Midbrain (tissue), 1 donor: ENCODE measurements at regions not wholly inside any gene's neighbourhood (a gene's known extent, or its start where the extent isn't known, plus 50 kb on each side); places are given as distances from the start of the nearest gene placed in this dataset.

Experiments used
- DNase-seq: peaks from one replicate; lab custom pipeline; 2025; lab: John Stamatoyannopoulos, UW

DNA sequence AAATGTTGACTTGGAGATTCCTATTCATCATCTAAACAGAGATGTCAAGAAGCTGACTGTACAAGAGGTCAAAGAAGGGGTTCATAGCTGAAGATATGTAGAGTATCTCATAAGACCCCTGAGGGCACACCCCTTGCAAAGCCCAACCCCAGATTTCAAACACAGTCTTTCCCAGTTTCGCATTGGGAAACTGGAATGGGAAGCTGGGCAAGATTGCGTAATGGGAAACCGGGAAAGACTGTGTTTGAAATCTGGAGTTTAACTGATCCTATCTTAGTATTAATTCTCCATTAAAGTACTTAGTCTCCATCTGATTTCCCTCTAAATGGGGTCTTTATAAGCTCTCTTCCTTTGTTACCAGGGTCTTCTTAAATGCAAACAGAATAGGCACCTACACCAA is 99.5 kb downstream of the FAM76B start:
- no peak for DNase-seq

DNA sequence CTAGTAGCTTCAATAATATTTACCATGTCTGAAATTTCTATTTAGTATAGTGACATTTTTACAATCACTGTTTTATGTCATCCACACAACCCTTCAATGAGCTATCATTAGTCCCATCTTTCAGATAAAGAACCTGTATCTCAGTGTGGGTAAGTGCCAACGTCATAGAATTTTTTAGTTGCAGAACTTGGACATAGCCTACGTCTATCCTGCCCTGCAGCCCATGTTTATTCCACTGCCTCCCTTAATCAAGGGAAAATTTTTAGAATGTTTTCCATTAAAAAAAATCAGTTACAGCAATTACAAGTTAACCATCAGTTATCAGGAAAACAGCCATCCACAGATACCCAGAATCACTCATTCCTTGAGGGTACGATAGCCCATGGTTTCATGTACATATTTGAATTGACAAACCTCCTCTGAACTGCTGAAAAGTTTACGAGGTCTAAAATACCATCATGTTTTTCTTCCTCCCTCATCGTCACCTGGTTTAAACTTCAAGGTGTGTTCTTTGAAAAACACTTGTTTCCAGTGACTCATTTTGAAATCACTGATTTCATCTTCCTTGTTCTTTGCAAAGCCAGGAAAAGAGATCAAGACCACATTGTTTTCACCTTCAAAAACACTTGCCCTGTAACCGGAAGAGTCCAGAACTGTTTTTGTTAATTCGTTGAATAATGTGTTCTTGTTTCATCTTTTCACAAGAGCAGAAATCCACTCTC is 100.9 kb downstream of the FAM76B start:
- DNase-seq: no peak

- DNase-seq: no peak
These were observed 101.6 kb downstream of the FAM76B start for GRCh38 chr11:95688015-95688414.

DNA sequence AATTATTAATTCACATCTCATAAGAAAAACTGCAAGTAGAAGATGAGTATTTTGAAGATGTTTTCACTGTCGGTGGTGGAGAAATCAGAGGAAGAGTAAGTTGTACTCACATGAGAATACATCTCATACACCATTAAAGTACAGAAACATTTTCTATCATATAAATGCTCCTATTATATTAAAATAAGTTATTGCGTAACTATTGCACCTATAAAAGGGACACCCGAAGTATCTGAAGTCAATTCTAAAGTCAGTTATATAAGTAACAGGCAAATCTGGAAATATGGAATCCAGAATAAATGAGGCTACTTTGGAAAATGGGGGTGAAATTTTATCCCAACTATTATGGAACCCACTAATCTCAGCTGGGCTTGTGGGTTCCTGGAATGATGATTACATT is 103.3 kb downstream of the FAM76B start:
- no peak for DNase-seq

- DNase-seq: no peak
These were observed 104.9 kb downstream of the FAM76B start for GRCh38 chr11:95684701-95685100.

GRCh38 chr11:95684170-95684569 is 105.4 kb downstream of the FAM76B start:
- no peak for DNase-seq

DNA sequence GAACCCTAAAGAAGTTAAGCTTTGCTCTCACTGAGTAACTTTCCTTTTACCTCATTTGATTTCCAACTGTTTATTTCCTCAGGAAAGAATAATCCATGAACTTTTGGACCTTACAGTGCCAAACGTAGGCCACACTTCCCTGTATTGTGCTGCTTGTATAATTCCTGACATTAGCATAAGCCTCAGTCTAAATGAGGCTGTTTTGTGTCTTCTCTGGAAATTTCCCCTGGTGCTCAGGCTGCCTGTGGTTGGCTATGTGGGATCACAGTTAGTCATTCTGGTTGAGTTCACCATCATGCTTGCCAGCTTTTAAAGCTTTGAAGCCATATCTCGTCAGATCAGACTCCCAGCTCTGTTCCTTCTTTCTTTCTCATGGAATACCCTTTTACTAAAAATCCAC is 107.0 kb downstream of the FAM76B start:
- no peak for DNase-seq

DNA sequence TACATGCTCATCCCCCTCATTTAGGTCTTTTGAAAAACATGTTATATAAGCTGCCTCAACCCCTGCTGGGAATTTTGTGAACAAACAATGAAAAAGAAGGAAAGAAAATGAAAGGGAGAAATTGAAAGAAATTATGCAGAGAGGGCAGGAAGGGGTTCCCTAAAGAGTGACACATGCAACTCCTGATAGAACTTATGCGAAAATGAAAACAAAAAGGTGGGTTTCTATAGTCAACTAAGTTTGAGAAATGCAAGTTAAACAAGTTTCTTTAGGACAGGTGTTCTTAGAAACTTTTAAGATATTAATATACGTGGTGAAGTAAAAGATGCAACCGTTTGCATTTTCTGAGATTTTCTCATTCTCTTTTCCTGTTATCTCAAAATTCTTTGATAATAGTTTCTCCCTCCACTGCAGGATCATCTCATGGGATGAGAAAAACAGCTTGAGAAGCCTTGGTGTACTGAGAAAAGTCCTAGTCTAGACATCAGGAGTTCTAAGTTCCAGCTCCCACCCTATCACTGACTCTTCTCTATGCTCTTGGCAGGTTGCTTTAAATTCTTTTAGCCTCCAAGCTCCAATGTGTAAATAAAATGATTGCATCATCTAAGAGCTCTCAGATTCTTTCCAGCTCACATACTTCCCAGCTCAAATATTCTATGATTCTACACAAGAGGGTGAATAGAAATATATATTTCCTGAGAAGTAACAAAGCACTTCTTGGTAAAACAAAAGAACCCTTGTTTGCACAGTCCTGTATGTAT is 109.2 kb downstream of the FAM76B start:
- no peak for DNase-seq

DNA sequence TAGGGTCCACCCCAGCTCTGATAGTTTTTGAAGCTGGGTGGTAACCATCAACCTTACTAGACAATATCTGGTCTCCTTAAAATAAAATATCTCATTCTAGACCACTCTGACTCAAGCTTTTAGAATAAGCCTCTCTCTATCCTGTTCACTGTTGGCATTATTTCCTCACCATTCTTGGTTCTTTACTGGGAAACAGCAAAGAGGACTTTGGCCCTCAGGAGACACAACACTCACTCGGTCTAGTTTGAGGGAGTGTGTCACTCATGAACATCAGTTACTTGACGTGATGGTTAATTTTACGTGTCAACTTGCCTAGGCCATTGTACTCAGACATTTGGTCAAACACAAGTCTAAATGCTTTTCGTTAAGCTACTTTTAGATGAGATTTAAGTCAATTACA is 110.6 kb downstream of the FAM76B start:
- DNase-seq: no peak

GRCh38 chr11:95676308-95676707 is 113.3 kb downstream of the FAM76B start:
- DNase-seq: no peak

DNA sequence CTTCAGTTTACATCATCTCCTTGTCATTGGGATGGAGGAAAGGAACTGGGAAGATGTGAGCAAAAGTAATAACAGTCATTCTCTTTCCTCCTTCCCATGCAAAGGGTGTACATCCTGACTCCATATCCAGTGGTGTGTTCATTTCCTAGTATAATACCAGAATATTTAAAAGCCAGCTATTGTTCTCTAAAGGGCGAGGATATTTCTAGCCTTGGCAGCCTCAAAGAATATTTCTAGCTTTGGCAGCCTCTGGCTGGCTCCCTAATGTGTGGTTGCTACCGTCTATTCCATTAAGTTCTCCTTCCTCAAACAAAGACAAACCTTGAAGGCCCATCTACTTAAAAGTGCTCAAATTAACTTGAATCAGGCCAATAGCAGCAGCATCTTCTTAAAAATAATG is 114.0 kb downstream of the FAM76B start:
- no peak for DNase-seq

DNA sequence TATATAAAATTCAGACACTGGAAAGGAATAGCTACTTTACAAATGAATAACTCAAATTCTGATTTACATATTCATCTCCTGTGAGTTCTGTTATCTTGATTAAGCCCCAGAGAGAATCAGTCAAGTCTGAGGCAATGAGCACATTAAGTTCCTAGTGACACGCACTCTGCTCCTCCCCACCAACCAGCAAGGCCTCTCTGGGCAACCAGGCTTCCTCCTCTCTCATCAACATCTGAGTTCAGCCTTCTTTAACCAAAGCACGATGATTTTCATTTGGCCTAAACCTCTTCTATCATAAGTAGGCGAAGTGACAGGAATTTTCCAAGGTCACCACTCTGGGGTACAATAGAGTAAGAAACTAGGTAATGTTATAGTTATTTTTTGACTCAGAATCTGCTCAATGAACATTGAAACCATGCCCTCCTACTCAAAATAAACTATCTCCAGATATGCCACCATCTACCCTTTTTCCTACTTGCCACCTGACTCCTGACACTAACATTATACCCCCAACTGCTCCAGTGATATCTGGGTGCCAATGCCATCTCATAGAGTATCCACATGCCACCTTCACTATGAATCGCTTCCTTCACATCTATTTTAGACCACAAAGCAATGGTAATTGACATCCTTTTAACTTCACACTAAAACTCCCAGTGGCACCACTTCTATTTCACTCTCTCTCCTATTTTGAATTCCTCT is 114.8 kb downstream of the FAM76B start:
- no peak for DNase-seq

GRCh38 chr11:95671768-95672167 is 117.8 kb downstream of the FAM76B start:
- no peak for DNase-seq

DNA sequence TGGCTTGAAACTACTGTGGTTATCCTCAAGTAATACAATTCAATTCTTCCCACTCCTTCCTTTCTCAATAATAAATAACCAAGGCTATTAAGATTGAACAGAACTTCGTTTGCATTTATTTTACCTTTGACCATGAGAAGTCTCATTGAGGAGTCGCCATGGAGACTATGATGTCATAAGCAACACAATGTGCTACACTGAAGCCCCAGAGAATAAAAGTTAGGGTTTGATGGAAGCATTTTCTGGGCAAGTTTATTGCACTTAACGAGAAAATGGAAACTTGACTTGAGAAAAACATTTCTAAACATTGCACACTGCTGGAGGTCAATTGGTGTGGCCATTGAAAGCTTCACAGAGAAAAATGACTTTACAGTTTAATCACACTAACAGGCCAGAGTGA is 121.5 kb downstream of the FAM76B start:
- DNase-seq: no peak

- DNase-seq: no peak
These were observed 128.4 kb downstream of the FAM76B start for GRCh38 chr11:95661162-95661561.

DNA sequence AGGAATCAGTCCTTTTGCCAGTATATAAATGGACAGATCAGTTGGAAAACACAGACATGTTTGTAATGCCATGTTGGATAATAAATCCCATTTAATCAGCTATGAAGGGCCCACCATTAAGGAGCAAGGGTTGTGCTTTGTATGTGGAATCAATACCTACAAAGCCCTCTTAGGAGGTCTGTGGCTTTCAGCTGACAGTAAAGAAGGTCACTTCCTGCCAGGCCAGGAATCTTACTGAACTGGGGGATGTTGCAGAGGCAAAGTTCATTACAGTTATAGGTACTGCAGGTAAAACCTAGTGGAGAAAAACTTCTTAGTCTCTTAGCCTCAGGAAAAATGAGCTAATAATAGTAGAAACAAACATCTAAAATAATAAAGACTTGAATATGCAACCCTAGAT is 129.5 kb downstream of the FAM76B start:
- DNase-seq: no peak

GRCh38 chr11:95659088-95659487 is 130.5 kb downstream of the FAM76B start:
- DNase-seq: no peak

GRCh38 chr11:95655536-95655935 is 134.0 kb downstream of the FAM76B start:
- no peak for DNase-seq

DNA sequence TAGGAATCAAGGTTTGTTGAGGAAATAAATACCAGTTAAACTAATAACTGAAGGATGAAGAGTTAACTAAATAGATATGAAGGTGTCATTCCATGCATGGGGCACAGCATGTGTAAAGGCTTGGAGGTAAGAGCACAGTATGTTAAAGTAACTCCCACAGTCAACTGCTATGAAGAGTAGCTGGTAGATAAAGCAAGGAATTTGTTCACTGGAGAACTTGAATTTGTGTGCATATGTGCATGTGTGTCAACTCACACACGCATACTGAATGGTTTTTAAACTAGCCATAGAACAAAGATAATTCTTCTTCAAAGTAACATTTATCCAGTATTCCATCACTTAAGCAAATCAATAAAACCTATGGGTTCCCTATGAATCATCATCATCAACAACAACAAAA is 135.9 kb downstream of the FAM76B start:
- DNase-seq: no peak

- no peak for DNase-seq
These were observed 136.5 kb downstream of the FAM76B start for GRCh38 chr11:95653099-95653498.

DNA sequence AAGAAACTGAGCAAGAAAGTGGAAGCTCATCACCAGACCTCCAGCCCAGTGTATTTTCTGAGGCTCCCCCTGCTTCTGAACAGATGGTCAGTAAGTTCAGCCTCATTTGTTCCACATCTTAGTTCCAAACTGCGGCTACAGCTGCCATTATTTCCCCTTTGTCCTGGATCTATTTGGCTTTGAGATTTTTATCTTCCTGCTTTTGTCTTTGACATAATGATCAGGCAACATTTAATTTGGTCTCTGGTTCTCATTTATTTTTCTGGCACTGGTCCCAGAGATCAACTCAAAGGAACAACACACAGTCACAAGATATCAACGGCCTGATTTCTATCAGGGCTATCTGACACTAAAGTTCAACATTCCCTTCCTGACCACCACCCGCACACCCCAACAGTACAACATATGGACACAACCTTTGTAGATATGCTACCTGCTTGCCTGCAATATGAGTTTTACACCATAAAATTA is 137.5 kb downstream of the FAM76B start:
- DNase-seq: no peak

DNA sequence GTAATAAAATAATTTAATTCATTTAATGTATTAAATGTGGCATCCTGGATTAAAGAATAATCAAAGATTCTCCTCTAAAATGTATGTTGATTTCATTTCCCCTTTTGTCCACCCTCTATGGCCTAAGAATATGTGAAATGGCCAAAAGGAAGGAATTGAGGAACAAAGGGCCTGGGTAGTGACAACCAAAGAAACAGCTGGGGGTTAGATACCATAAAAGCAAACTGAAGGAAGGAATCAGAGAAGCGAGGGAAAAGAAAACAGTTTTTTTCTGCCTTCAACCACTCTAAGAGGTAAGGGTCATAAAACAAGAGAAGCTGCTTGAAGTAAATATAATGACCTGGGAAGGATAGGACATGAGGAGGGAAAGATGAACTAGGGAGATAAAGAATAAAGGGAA is 139.3 kb downstream of the FAM76B start:
- no peak for DNase-seq

DNA sequence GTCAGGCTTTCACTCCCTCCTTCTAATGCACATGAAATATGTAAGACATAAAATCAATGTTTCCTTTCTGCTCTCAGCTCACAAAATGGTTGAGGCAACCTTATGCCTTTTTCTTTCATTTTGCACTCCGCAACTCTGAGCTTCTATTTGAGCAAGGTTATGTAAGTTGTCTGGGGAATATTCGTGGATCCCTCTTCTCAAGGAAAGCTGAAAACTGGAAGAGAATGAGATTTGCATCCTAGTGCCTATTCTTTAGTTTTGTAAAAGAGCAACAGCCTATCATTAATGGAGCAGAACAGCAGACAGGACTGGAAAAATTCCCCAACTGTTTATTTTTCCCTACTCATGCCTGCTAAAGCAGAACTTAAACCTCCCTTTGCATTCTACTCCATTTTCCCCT is 141.7 kb downstream of the FAM76B start:
- DNase-seq: no peak
